Large intestine (tissue), 3 donors: ENCODE measurements at regions not wholly inside any gene's neighbourhood (a gene's known extent, or its start where the extent isn't known, plus 50 kb on each side); places are given as distances from the start of the nearest gene placed in this dataset.
"Not testable (repeated sequence)": the region's sequence is repeated elsewhere in the genome, so short reads cannot be mapped to it uniquely, and the experiment has no call there.

Experiments used
- DNase-seq, 2 donors: peaks; one replicate each; pipeline versions ENCODE4 v3.0.0 to v3.0.0-alpha.2; 2013
- H3K27ac ChIP-seq: one replicate; pipeline ENCODE4 v1.5.1; 2013; ENCODE audit warnings: low read length
- H3K27me3 ChIP-seq: 2 replicates; pipeline ENCODE4 v1.6.1; 2013; ENCODE audit warnings: low read length; ENCODE audit not compliant: control insufficient read depth, insufficient read depth
- H3K36me3 ChIP-seq: 2 replicates; pipeline ENCODE4 v1.6.1; 2013; ENCODE audit warnings: low read length; ENCODE audit not compliant: control insufficient read depth, insufficient read depth
- H3K4me1 ChIP-seq: one replicate; pipeline ENCODE4 v1.6.1; 2013; ENCODE audit warnings: low read length; ENCODE audit not compliant: control insufficient read depth, insufficient read depth
- H3K4me3 ChIP-seq: one replicate; pipeline ENCODE4 v1.5.1; 2013; ENCODE audit warnings: low read length
- H3K9me3 ChIP-seq: one replicate; pipeline ENCODE4 v1.6.1; 2013; ENCODE audit warnings: mild to moderate bottlenecking, low read depth, low read length, moderate library complexity; ENCODE audit not compliant: control insufficient read depth
- WGBS: methylation state at CpG from one replicate; pipeline ENCODE4 v1.1.5; 2013; ENCODE audit warnings: low lambda C conversion rate; ENCODE audit not compliant: insufficient coverage; 5-methylcytosine and 5-hydroxymethylcytosine counted together

DNA sequence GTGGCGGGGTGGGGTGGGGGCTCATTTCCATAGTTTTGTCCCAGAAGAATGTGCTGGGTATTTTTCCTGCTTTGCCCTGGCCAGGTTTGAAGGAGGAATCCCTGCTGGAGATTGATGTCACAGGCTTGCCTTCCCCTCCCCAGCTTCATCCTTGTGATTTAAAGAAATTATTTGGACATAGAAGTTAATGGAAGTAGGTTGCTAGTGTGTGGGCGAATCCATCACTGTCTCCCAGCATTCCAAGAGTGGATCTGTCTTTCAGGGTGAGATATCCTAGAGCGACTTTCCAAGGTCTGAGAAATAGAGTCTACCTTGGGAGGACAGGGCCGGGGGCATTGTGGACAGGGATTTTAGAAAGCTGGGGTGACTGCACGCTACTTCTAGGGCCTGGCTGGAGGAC, 64.9 kb upstream of the HSPA9 start:
- no CpG with 5 or more reads among the region's 5 CpGs for WGBS
- H3K4me1 ChIP-seq, result peaks cover 3% of the 10 kb centered on the region
- no peak overlapping the region for H3K27ac ChIP-seq
- H3K9me3 ChIP-seq, result no peaks in the 10 kb centered on the region
- H3K27me3 ChIP-seq, result no peaks in the 10 kb centered on the region
- H3K36me3 ChIP-seq, result no peaks in the 10 kb centered on the region
- no peak overlapping the region for H3K4me3 ChIP-seq
- no peak for DNase-seq

DNA sequence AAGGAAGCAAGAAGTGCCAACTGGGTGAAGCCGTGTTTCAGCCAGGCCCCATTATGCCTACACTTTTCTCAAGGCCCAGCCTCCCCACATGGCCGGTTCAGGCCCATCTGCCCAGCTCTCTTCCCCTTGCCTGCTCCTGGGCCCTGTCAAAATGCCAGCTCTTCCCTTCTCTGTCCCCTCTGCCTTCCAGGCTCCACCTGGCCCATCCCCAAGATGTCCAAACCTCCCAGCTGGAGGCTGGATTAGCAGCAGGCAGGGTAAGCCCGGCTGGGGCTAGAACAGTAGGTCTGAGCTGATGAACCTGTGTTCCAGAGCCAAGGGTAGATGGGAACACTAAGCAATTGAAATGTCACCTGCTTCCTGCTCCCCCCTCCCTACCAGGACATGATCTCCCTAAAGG, 64.1 kb upstream of the HSPA9 start:
- Histone ChIP-seq H3K4me3 (no peak overlapping the region), H3K9me3 (no peaks in the 10 kb centered on the region), H3K27ac (no peak overlapping the region), H3K4me1 (peaks cover 6% of the 10 kb centered on the region), H3K36me3 (no peaks in the 10 kb centered on the region), H3K27me3 (no peaks in the 10 kb centered on the region)
- no CpG with 5 or more reads among the region's 3 CpGs for whole genome bisulfite sequencing
- no peak for DNase-seq

DNA sequence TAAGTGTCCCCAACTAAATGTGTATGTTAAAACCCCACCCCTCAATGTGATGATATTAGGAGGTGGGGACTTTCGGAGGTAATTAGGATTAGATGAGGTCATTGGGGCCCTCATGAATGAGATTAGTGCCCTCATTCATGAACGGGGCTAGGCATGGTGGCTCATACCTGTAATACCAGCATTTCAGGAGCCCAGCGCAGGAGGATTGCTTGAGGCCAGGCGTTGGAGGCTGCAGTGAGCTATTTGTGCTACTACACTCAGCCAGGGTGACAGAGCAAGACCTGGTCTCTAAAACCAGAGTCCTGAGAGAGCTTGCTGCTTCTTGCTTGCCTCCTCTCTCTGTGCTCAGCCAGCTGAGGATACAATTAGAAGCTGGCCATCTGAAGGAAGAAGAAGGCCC, 62.1 kb upstream of the HSPA9 start:
- H3K27ac ChIP-seq, result no peak overlapping the region
- no peaks in the 10 kb centered on the region for H3K9me3 ChIP-seq
- no peak for DNase-seq
- WGBS, result no CpG with 5 or more reads among the region's 4 CpGs
- peaks cover 6% of the 10 kb centered on the region for H3K4me1 ChIP-seq
- no peaks in the 10 kb centered on the region for H3K36me3 ChIP-seq
- H3K4me3 ChIP-seq, result no peak overlapping the region
- H3K27me3 ChIP-seq, result no peaks in the 10 kb centered on the region

DNA sequence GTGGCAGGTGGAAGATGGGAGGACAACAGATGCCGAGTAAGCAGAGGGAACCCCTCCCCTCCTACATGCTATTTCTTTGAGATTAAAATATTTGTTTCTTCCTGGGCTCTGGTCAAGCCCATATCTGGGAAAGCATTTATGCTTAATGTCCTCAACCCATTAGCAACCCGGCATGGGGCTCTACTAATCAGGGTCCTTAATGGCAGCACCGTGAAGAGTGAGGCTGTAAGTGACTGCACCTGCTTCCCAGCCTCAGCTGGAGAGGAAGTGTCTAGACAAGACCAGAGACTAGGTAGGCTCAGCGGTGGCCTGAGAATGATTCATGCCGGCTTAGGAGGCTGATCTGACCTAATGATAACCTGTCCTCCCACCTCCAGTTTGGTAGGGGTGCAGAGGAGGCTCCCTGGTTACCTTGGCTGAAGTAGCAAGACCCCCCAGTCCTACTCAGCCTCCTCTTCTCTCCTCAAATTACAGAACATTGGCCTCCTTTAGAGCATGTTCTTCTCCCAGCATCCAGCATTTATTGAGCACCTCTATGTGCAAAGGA, 61.3 kb upstream of the HSPA9 start:
- Histone ChIP-seq H3K36me3 (no peaks in the 10 kb centered on the region), H3K27ac (no peak overlapping the region), H3K9me3 (no peaks in the 10 kb centered on the region), H3K4me3 (no peak overlapping the region), H3K27me3 (no peaks in the 10 kb centered on the region), H3K4me1 (peaks cover 6% of the 10 kb centered on the region)
- no CpG with 5 or more reads among the region's 5 CpGs for WGBS
- DNase-seq, result no peak

DNA sequence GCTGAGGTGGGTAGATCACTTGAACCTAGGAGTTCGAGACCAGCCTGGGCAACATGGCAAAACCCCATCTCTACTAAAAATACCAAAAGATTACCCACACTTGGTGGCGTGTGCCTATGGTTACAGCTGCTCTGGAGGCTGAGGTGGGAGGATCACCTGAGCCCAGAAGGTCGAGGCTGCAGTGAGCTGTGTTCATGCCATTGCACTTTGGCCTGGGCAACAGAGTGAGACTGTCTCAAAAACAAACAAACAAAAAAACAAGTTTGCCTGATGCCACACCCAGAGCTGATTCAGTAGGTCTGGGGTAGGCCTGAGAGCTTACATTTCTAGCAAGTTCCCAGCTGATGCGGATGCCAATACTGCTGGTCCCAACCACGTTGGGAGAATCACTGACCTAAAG, 60.5 kb upstream of the HSPA9 start:
- H3K27ac ChIP-seq, result no peak overlapping the region
- H3K9me3 ChIP-seq, result no peaks in the 10 kb centered on the region
- no CpG with 5 or more reads among the region's 5 CpGs for WGBS

DNA sequence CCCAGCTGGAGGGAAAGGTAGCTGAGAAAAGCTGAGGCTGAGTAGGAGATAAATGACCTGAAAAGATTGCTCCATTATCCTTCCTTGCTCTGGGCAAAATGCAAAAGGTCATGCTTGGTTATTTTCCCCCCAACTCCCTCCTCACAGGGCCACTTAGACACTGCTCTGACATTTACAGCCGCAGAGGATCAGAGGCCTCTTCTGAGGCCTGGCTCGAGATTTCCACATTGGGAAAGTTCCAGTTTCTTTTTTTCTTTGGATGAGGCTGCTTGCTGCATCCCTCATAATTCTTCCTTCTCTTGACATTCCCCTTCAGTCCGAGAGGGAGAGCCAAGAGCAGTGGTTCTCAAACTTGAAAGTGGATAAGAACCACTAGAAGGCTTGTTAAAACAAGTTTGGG, 60.1 kb upstream of the HSPA9 start:
- no peak overlapping the region for H3K4me3 ChIP-seq
- no CpG with 5 or more reads among the region's 3 CpGs for WGBS
- no peaks in the 10 kb centered on the region for H3K27me3 ChIP-seq
- DNase-seq, result peak; percentile 73 to 85
- H3K27ac ChIP-seq, result peak overlapping the region; percentile 15
- no peaks in the 10 kb centered on the region for H3K36me3 ChIP-seq
- no peaks in the 10 kb centered on the region for H3K9me3 ChIP-seq
- peaks cover 6% of the 10 kb centered on the region for H3K4me1 ChIP-seq

More for the DNA sequence above, 60.5 kb upstream of the HSPA9 start:
- Histone ChIP-seq H3K4me1 (peaks cover 6% of the 10 kb centered on the region), H3K27me3 (no peaks in the 10 kb centered on the region), H3K36me3 (no peaks in the 10 kb centered on the region), H3K4me3 (no peak overlapping the region)
- no peak for DNase-seq

DNA sequence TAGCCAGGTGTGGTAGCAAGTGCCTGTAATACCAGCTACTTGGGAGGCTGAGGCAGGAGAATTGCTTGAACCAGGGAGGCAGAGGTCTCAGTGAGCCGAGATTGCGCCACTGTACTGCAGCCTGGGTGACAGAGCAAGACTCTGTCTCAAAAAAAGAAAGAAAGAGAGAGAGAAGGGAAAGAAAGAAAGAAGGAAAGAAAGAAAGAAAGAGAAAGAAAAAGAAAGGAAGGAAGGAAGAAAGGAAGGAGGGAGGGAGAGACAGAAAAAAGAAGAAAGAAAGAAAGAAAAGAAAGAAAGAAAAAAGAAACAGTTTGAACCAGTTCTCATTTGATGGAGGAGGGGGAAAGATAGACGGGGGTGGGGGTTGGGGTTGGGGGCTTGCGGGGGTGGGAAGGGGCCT, 59.6 kb upstream of the HSPA9 start:
- WGBS, result 91% methylated on average over 2 of the region's 4 CpGs
- H3K9me3 ChIP-seq, H3K4me1 ChIP-seq, DNase-seq, H3K36me3 ChIP-seq, H3K27me3 ChIP-seq, H3K4me3 ChIP-seq, H3K27ac ChIP-seq: not testable (repeated sequence)

DNA sequence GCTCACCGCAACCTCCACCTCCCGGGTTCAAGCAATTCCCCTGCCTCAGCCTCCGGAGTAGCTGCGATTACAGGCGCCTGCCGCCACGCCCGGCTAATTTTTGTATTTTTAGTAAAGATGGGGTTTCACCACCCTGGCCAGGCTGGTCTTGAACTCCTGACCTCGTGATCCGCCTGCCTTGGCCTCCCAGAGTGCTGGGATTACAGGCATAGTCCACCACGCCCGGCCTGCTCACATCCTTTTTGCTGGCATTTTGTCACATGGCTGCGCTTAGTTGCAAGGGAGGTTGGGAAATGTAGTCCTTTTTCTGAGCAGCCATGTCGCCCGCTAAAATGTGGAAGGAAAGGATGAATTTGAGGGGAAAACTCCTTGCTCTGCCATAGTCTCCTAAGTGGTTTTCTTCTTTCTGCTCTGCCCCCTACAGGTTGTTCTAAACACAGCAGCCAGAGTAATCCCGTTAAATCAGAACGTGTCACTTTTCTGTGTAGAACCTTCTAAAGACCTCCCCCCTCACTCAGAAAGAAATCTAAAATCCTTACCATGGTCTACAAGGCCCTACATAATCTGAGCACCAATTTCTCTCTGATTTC, 57.8 kb upstream of the HSPA9 start:
- H3K36me3 ChIP-seq, result no peaks in the 10 kb centered on the region
- H3K27me3 ChIP-seq, result no peaks in the 10 kb centered on the region
- DNase-seq, result peak; percentile 69 to 82
- WGBS, result no CpG with 5 or more reads among the region's 17 CpGs
- no peaks in the 10 kb centered on the region for H3K9me3 ChIP-seq
- peaks cover 6% of the 10 kb centered on the region for H3K4me1 ChIP-seq
- no peak overlapping the region for H3K27ac ChIP-seq
- H3K4me3 ChIP-seq, result no peak overlapping the region

DNA sequence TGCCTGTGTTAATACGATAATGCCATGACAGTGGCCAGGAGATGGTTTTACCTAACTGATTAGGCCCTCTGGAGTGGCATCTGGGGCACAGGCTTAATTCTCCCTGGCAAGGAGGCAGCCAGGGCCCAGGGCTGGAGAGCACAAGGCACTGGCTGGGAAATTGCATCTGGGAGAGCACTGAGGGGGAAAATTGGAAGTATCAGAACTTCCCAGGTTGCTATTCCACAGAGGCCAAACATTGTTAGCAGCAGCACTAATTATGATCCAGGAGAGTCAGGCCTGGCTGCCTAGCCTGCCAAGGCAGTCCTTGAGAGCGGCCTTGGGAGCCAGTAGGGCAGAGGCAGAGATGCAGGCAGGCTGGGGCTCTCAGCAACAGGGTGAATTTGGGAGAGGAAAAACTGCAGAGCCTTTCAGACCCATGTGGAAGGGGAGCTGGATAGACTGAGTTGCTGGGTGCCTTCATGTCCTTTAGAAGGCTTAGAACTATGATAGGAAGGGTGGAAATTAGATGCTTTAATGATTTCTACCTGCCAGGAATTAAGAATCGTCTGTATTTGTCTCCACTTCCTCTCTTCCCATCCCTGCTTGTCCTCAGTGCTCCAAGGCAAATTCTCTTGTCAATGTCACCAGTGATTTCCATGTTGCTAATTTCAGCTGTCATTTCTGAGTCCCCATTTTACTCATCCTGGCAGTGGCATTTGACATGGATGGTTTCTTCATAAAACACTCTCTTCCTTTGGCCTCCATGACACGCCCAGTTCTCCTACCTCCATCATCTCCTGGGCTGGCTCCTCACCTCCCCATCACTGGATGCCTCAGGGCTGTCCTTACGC, 56.1 kb upstream of the HSPA9 start:
- Histone ChIP-seq H3K27ac (no peak overlapping the region), H3K36me3 (no peaks in the 10 kb centered on the region), H3K4me1 (peaks cover 6% of the 10 kb centered on the region), H3K4me3 (no peak overlapping the region), H3K27me3 (no peaks in the 10 kb centered on the region), H3K9me3 (no peaks in the 10 kb centered on the region)
- DNase-seq, result no peak
- 90% methylated on average over 3 of the region's 5 CpGs for WGBS

DNA sequence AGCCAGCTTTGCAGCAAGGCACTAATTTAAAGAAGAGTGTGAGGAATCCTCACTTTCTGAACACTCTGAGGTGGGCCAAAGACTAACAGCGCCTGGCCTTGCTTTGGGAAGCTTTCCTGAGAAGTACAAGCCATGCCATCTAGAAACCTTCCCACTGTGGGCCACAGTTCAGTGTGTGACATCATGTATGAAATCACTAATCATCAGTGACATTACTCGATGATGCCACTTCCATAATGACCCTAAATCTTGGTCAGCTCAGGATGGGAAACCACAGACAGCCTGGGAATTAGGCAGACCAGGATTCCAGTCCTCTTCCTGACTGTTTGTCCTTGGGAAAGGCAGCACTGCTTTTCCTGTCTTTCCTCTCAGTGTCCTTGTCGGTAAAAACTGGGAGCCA, 54.2 kb upstream of the HSPA9 start:
- H3K27me3 ChIP-seq, result no peaks in the 10 kb centered on the region
- no peak for DNase-seq

More for the DNA sequence above, 54.2 kb upstream of the HSPA9 start:
- Histone ChIP-seq H3K9me3 (no peaks in the 10 kb centered on the region), H3K4me1 (no peaks in the 10 kb centered on the region), H3K4me3 (no peak overlapping the region), H3K36me3 (no peaks in the 10 kb centered on the region), H3K27ac (no peak overlapping the region)
- WGBS, result no CpG with 5 or more reads among the region's 3 CpGs
